ENCODE measurements at regions not wholly inside any gene's neighbourhood (a gene's known extent, or its start where the extent isn't known, plus 50 kb on each side); places are given as distances from the start of the nearest gene placed in this dataset.

DNA sequence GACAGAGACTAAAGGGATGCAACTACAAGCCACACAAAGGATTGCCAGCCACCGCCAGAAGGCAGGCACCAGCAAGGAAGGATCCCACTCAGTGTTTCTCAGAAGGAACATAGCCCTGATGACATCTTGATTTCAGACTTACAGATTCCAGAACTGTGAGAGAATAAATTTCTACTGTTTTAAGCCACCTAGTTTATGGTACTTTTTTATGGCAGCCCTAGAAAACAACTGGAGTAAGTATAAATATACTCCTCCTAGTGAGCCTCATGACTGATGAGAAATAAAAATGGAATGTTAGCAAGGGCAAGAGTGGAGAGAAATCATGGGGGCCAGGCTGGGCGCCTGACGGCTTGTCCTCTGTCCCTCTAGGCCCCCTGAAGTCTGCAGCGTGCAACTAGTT lies 307.3 kb downstream of the PIK3R1 start:
- Histone ChIP-seq H3K27ac (no peak overlapping the region), H3K27me3 (no peaks in the 10 kb centered on the region), H3K9me3 (peaks cover 6% of the 10 kb centered on the region; the same call in 1 of the 2 replicates), H3K36me3 (no peaks in the 10 kb centered on the region), H4K20me1 (no peaks in the 10 kb centered on the region), H3K4me2 (no peak overlapping the region), H3K4me3 (no peak overlapping the region), H3K9ac (no peak overlapping the region), H3K4me1 (peaks cover 8% of the 10 kb centered on the region; the same call in 1 of the 2 replicates)
- TF ChIP-seq Cebpa-rat (IDR thresholded peaks at IDR 0.05), result no peak

DNA sequence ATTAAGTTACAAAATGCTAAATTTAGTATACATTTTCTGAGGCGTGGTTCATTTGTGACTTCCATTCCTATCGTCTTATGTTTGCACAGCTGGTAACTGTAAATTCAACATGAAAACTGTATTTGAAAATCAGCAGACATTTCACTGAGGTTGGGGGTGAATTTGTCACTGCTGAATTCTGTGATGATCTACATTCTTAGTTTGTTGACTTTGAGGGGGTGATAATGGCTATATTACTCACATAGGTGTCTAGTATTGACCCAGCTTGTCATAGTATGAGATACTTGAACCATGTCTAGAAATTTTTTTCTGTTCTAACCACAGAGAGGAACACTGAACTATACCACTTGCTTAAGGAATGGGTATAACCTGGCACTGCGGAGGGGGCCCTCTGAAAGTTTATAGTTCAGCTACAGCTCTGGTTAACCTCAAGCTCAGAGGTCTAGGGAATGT lies 313.3 kb downstream of the PIK3R1 start:
- peaks cover 5% of the 10 kb centered on the region for H3K4me1 ChIP-seq
- H4K20me1 ChIP-seq, result no peaks in the 10 kb centered on the region
- H3K27ac ChIP-seq, result no peak overlapping the region
- H3K4me3 ChIP-seq, result no peak overlapping the region
- no peak overlapping the region for H3K4me2 ChIP-seq
- no peaks in the 10 kb centered on the region for H3K27me3 ChIP-seq
- H3K9ac ChIP-seq, result no peak overlapping the region
- TF ChIP-seq Cebpa-rat (IDR thresholded peaks at IDR 0.05), result no peak
- peaks cover 13% of the 10 kb centered on the region for H3K9me3 ChIP-seq
- no peaks in the 10 kb centered on the region for H3K36me3 ChIP-seq

DNA sequence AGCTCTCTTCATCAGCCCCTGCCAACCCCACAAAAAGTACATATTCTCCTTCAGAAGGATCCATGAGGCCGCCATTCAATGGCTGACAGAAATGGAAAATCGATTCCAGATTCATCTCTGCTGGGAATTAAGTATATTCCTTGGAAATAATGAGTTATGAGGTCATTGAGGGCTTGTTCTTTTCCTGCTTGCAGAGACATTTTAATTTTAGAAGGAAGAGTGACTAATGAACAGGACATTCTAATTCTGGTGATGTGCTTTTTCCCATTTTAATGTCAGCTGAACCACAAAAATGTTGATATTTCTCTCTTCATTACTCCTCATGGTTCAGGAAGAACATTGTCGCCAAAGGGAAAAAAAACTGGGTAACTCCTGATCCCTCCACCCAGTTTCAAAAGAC lies 314.0 kb downstream of the PIK3R1 start:
- H3K9ac ChIP-seq, result no peak overlapping the region
- H3K27me3 ChIP-seq, result no peaks in the 10 kb centered on the region
- peaks cover 13% of the 10 kb centered on the region for H3K9me3 ChIP-seq
- no peak overlapping the region for H3K4me3 ChIP-seq
- no peak overlapping the region for H3K4me2 ChIP-seq
- H4K20me1 ChIP-seq, result no peaks in the 10 kb centered on the region
- H3K27ac ChIP-seq, result no peak overlapping the region
- H3K4me1 ChIP-seq, result peaks cover 12% of the 10 kb centered on the region
- H3K36me3 ChIP-seq, result no peaks in the 10 kb centered on the region
- TF ChIP-seq Cebpa-rat (IDR thresholded peaks at IDR 0.05), result no peak

- H4K20me1 ChIP-seq, result no peaks in the 10 kb centered on the region
- H3K9me3 ChIP-seq, result peaks cover 11% of the 10 kb centered on the region
- no peak overlapping the region for H3K4me2 ChIP-seq
- no peaks in the 10 kb centered on the region for H3K36me3 ChIP-seq
- H3K4me3 ChIP-seq, result no peak overlapping the region
- H3K4me1 ChIP-seq, result peaks cover 14% of the 10 kb centered on the region
- no peaks in the 10 kb centered on the region for H3K27me3 ChIP-seq
- TF ChIP-seq Cebpa-rat (IDR thresholded peaks at IDR 0.05), result no peak
- no peak overlapping the region for H3K27ac ChIP-seq
- H3K9ac ChIP-seq, result no peak overlapping the region
Observed at GRCh38 chr5:68531970-68532369, 316.4 kb downstream of the PIK3R1 start.

DNA sequence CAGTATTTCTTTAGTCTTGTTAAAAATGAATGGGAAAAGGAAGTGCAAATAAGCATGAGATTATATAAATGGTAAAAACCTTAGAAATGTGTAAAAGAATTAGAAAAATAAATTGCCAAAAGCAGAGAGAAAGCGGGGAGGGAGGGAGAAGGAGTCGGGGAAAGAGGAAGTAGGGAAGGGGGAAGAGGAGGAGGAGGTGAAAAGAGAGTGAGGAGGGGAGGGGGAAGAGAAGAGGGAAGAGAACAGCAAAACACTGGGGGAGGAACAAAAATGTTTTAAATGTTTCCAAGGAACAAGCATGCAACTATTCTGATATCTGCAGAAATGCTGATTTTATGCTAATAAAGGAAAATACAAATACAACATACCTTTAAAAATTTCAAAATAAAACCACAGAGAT lies 317.5 kb downstream of the PIK3R1 start:
- Histone ChIP-seq H3K4me3 (no peak overlapping the region), H4K20me1 (no peaks in the 10 kb centered on the region), H3K36me3 (no peaks in the 10 kb centered on the region), H3K9ac (no peak overlapping the region), H3K27ac (no peak overlapping the region), H3K4me2 (no peak overlapping the region), H3K27me3 (no peaks in the 10 kb centered on the region), H3K4me1 (peaks cover 14% of the 10 kb centered on the region), H3K9me3 (peaks cover 4% of the 10 kb centered on the region)
- no peak for TF ChIP-seq Cebpa-rat (IDR thresholded peaks at IDR 0.05)

DNA sequence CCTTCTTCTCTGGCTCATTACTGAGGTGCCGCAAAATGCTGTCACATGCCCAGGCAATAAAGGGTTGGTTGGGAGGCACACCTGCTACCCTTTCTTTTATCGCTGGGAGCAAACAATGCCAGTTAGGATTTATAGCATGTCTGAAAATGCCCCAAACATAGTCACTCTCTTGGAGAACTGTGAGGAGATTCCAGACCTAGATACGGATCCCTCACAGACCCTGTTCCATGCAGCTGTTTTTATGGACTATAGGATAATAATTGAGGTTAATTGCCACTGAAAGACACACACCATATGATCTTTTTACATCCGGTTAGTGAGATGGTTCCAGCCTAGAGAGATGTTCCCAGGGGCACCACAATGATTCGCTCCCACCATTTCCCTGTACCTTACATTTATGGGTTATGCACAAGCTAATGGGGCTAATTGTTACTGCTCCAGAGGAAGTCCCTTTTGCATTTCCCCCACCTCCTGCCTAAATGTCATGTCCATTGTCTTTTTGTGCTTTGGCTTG lies 318.1 kb downstream of the PIK3R1 start:
- no peaks in the 10 kb centered on the region for H3K9me3 ChIP-seq
- H4K20me1 ChIP-seq, result no peaks in the 10 kb centered on the region
- no peak overlapping the region for H3K4me3 ChIP-seq
- H3K36me3 ChIP-seq, result no peaks in the 10 kb centered on the region
- no peak overlapping the region for H3K9ac ChIP-seq
- H3K27me3 ChIP-seq, result no peaks in the 10 kb centered on the region
- H3K27ac ChIP-seq, result no peak overlapping the region
- H3K4me1 ChIP-seq, result peaks cover 14% of the 10 kb centered on the region
- no peak for TF ChIP-seq Cebpa-rat (IDR thresholded peaks at IDR 0.05)
- peak overlapping the region; percentile 50 for H3K4me2 ChIP-seq

- Histone ChIP-seq H3K9me3 (no peaks in the 10 kb centered on the region), H3K27ac (no peak overlapping the region), H4K20me1 (no peaks in the 10 kb centered on the region), H3K4me1 (peaks cover 14% of the 10 kb centered on the region), H3K9ac (no peak overlapping the region), H3K4me2 (peak overlapping the region; percentile 50), H3K4me3 (no peak overlapping the region), H3K36me3 (no peaks in the 10 kb centered on the region), H3K27me3 (no peaks in the 10 kb centered on the region)
- no peak for TF ChIP-seq Cebpa-rat (IDR thresholded peaks at IDR 0.05)
Observed at GRCh38 chr5:68534131-68534940, 318.8 kb downstream of the PIK3R1 start.

GRCh38 chr5:68534956-68535520 lies 319.5 kb downstream of the PIK3R1 start:
- Histone ChIP-seq H3K4me1 (peaks cover 19% of the 10 kb centered on the region), H3K4me3 (no peak overlapping the region), H3K27me3 (no peaks in the 10 kb centered on the region), H3K27ac (no peak overlapping the region), H3K4me2 (no peak overlapping the region), H3K9ac (no peak overlapping the region), H4K20me1 (no peaks in the 10 kb centered on the region), H3K36me3 (no peaks in the 10 kb centered on the region), H3K9me3 (no peaks in the 10 kb centered on the region)
- TF ChIP-seq Cebpa-rat (IDR thresholded peaks at IDR 0.05), result no peak

GRCh38 chr5:68538814-68539420 lies 323.4 kb downstream of the PIK3R1 start:
- H3K4me2 ChIP-seq, result no peak overlapping the region
- H3K4me3 ChIP-seq, result no peak overlapping the region
- H3K27ac ChIP-seq, result no peak overlapping the region
- peaks cover 29% of the 10 kb centered on the region for H3K4me1 ChIP-seq
- no peaks in the 10 kb centered on the region for H4K20me1 ChIP-seq
- no peaks in the 10 kb centered on the region for H3K27me3 ChIP-seq
- no peak for TF ChIP-seq Cebpa-rat (IDR thresholded peaks at IDR 0.05)
- H3K36me3 ChIP-seq, result no peaks in the 10 kb centered on the region
- no peaks in the 10 kb centered on the region for H3K9me3 ChIP-seq
- no peak overlapping the region for H3K9ac ChIP-seq
